Heart left ventricle (tissue), 16 donors: ENCODE measurements at regions not wholly inside any gene's neighbourhood (a gene's known extent, or its start where the extent isn't known, plus 50 kb on each side); places are given as distances from the start of the nearest gene placed in this dataset.

Experiments
- ATAC-seq, 4 donors: fragments of 200-7000 bp; cut with Tn5 transposase; one replicate each; pipeline ENCODE4 v1.9.1; 2020 to 2022; ENCODE audit warnings: moderate library complexity in 4 of 4, mild to moderate bottlenecking in 3 of 4, moderate number of reproducible peaks in 1 of 4
- DNase-seq, 5 donors: peaks; one replicate each; pipeline ENCODE4 v3.0.0-alpha.2; 2020
- H3K27ac ChIP-seq, 12 donors: fragments of 200-600 bp; sonication (generic) in 4 of 12; one replicate each; pipeline versions ENCODE4 v1.5.0 to v1.8.0; 2016 to 2022; ENCODE audit warnings: mild to moderate bottlenecking in 2 of 12
- H3K27me3 ChIP-seq, 9 donors: fragments of 200-600 bp; sonication (generic) in 2 of 9; one replicate each; pipeline versions ENCODE4 v1.5.1 to v1.8.0; 2016 to 2022; ENCODE audit warnings: mild to moderate bottlenecking in 3 of 9
- H3K36me3 ChIP-seq, 9 donors: fragments of 200-600 bp; sonication (generic) in 2 of 9; one replicate each; pipeline versions ENCODE4 v1.5.0 to v1.8.0; 2018 to 2022; ENCODE audit warnings: mild to moderate bottlenecking in 2 of 9
- H3K4me1 ChIP-seq, 12 donors: fragments of 200-600 bp; sonication (generic) in 4 of 12; one replicate each; pipeline versions ENCODE4 v1.5.0 to v1.8.0; 2016 to 2022; ENCODE audit warnings: mild to moderate bottlenecking in 3 of 12
- H3K4me3 ChIP-seq, 12 donors: fragments of 200-600 bp; sonication (generic) in 4 of 12; one replicate each; pipeline versions ENCODE4 v1.5.0 to v1.8.0; 2017 to 2022; ENCODE audit warnings: mild to moderate bottlenecking in 9 of 12, moderate library complexity in 4 of 12
- H3K9me3 ChIP-seq, 12 donors: fragments of 200-600 bp; sonication (generic) in 4 of 12; one replicate each; pipeline versions ENCODE4 v1.5.0 to v1.8.0; 2016 to 2022; ENCODE audit warnings: mild to moderate bottlenecking in 1 of 12
- POLR2A ChIP-seq, 2 donors: fragments of 450-650 bp; IDR thresholded peaks; one replicate each; pipeline ENCODE4 v1.6.1; 2017; ENCODE audit warnings: antibody characterized with exemption in 2 of 2, mild to moderate bottlenecking in 2 of 2, moderate library complexity in 2 of 2
- WGBS, 4 donors: extraction: QIAGEN DNeasy Blood & Tissue Kit in 2 of 4; methylation state at CpG; one replicate each; pipeline versions ENCODE4 v1.1.5 to v1.1.7; 2013 to 2018; 5-methylcytosine and 5-hydroxymethylcytosine counted together
- intact Hi-C, 10 donors: fragments of 100-400 bp; cut with DNase I; formaldehyde crosslinking; loops; one replicate each; pipeline versions ENCODE4 v1.11.1 to v1.14.2; 2022
- TF ChIP-seq, protein P1 (sequence below), 12 donors: fragments of 200-600 bp; sonication (generic) in 4 of 12; IDR thresholded peaks; one replicate each; pipeline versions ENCODE4 v1.5.0 to v1.8.0; 2018 to 2022; ENCODE audit warnings: antibody characterized with exemption in 12 of 12, mild to moderate bottlenecking in 5 of 12
- donor health status: ischemic (EF 13 %, LVEDD 7.1; RV severe dilation, severe dysfunction).
- donor health status: healthy with polysubstance abuse.
- donor health status: DM: no; HTN: yes; CAD: no.
- donor health status: DM: no; HTN: no; CAD: no.
- donor health status: ischemic (EF 25% LVEDD 6.9; RV normal size, moderate dysfunction).
- donor health status: ischemic (EF 25% LVEDD 5.7; RV mildly dilated, moderate dysfunction).
- donor health status: healthy.
- donor health status: DM: yes; HTN: yes; CAD: no.
- donor health status: ischemic (EF 35%, LVEDD 5.7; RV mildly dilated, moderate dysfunction).
- donor health status: nonischemic (EF 11% LVEDD 7.7; RV severe dilation, severe dysfunction).
- donor health status: DM: yes; HTN: yes; CAD: no.
- donor health status: PGD.
- donor health status: ischemic (EF 29% LVEDD 5.4; RV normal size, mild dysfunction).
- donor health status: nonischemic (EF 23%, LVEDD 6.1; RV moderate dilation, normal function).

DNA sequence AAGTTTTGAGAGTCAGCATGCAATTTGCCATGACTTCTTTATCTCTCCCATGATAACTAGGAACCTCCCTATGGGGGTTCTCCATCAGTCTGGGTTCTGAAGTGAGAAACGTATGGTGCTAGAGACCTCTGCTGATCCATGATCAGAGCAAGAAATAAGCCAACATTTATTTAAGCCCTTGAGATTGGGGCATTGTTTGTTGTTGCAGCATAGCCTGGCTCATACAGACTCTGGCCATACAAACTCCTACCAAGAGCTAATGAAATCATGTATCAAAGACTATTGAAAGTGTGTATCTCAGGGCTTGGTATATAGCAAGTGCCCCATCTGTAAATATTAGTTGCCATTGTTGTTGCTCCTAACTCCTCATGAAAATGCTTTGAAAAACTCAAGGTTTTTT lies 233.9 kb downstream of the MAF start:
- peaks cover 0 to 22% (median 0%) of the 10 kb centered on the region in 12 donors for H3K9me3 ChIP-seq
- no peak for ATAC-seq
- no peaks in the 10 kb centered on the region for H3K27me3 ChIP-seq
- no peak overlapping the region for H3K27ac ChIP-seq
- no peak for DNase-seq
- TF ChIP-seq POLR2A (IDR thresholded peaks at IDR 0.05): no peak
- TF ChIP-seq, protein P1, sequence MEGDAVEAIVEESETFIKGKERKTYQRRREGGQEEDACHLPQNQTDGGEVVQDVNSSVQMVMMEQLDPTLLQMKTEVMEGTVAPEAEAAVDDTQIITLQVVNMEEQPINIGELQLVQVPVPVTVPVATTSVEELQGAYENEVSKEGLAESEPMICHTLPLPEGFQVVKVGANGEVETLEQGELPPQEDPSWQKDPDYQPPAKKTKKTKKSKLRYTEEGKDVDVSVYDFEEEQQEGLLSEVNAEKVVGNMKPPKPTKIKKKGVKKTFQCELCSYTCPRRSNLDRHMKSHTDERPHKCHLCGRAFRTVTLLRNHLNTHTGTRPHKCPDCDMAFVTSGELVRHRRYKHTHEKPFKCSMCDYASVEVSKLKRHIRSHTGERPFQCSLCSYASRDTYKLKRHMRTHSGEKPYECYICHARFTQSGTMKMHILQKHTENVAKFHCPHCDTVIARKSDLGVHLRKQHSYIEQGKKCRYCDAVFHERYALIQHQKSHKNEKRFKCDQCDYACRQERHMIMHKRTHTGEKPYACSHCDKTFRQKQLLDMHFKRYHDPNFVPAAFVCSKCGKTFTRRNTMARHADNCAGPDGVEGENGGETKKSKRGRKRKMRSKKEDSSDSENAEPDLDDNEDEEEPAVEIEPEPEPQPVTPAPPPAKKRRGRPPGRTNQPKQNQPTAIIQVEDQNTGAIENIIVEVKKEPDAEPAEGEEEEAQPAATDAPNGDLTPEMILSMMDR (IDR thresholded peaks at IDR 0.05): no peak
- WGBS, 4 donors: 73 to 88% (median 83%) methylated on average over 1 of the region's 1 CpG
- no peak overlapping the region for H3K4me3 ChIP-seq
- H3K4me1 ChIP-seq: no peaks in the 10 kb centered on the region
- H3K36me3 ChIP-seq: no peaks in the 10 kb centered on the region
- intact Hi-C loops: no loop called here

DNA sequence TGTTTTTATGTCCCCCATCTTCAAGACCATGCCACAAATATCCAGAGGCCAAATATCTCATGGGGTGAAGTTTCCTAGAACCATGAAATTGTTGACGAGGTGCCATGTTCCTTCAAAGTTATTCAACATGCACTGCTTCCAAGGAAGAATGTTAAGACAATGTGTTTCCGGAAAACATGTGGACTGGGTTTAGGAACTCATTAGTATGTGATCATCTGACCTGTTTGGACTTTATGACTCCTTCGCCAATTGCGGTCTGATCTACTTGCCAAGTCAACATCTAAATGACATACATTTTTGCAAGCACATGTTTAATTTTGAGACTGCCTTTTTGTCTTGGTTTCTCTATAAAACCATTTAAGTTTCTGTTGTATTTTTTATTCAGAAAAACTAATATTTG lies 234.8 kb downstream of the MAF start:
- H3K9me3 ChIP-seq: peaks cover 0 to 16% (median 0%) of the 10 kb centered on the region in 12 donors
- no peak for TF ChIP-seq POLR2A (IDR thresholded peaks at IDR 0.05)
- TF ChIP-seq, protein P1 (IDR thresholded peaks at IDR 0.05): no peak
- no peaks in the 10 kb centered on the region for H3K4me1 ChIP-seq
- DNase-seq: no peak
- 93 to 97% (median 95%) methylated on average over 4 of the region's 4 CpGs for WGBS, 4 donors
- no peak overlapping the region for H3K27ac ChIP-seq
- intact Hi-C loops: no loop called here
- no peak overlapping the region for H3K4me3 ChIP-seq
- no peaks in the 10 kb centered on the region for H3K27me3 ChIP-seq
- H3K36me3 ChIP-seq: no peaks in the 10 kb centered on the region
- ATAC-seq: no peak

DNA sequence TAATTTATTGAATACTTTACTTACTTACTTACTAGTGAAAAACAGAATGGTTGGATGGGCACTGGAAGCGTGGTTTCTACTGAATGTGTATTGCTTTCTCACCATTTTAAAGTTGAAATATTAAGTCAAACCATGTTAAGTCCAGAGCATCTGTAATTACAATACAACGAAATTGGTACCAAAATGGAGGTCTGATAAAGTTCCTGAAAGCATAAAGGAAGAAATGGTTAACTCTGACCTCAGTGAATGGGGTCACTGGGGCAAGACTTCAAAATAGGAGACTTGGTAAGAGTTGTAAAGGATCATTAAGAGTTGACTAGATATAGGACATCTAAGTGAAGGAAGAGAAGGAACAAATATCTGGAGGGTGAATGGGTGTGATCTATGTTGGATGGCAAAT lies 237.1 kb downstream of the MAF start:
- TF ChIP-seq POLR2A (IDR thresholded peaks at IDR 0.05): no peak
- TF ChIP-seq, protein P1 (IDR thresholded peaks at IDR 0.05): no peak
- no peaks in the 10 kb centered on the region for H3K4me1 ChIP-seq
- H3K4me3 ChIP-seq: no peak overlapping the region
- intact Hi-C loops: no loop called here
- 79 to 90% (median 83%) methylated on average over 2 of the region's 2 CpGs for WGBS, 4 donors
- H3K27ac ChIP-seq: no peak overlapping the region
- no peak for ATAC-seq
- H3K9me3 ChIP-seq: peaks cover 0 to 15% (median 0%) of the 10 kb centered on the region in 12 donors
- H3K36me3 ChIP-seq: no peaks in the 10 kb centered on the region
- no peak for DNase-seq
- H3K27me3 ChIP-seq: no peaks in the 10 kb centered on the region

DNA sequence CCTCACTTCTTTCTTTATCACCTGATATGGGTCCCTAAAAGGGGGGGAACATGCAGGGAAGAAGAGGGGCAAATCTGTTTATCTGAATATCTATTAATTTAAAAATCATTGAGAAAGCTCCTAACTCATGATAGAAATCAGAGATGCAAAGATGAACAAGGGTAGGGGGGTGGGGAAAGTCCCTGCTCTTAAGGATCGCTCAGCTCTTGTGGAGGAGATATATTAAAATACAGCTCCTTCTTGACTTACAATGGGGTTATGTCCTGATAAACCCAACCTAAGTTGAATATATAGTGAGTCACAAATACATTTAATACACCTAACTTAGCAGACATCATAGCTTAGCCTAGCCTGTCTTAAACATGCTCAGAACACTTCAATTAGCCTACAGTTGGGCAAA lies 237.5 kb downstream of the MAF start:
- Histone ChIP-seq H3K9me3 (peaks cover 0 to 15% (median 0%) of the 10 kb centered on the region in 12 donors), H3K27me3 (no peaks in the 10 kb centered on the region), H3K36me3 (no peaks in the 10 kb centered on the region), H3K4me3 (no peak overlapping the region), H3K27ac (no peak overlapping the region), H3K4me1 (no peaks in the 10 kb centered on the region)
- intact Hi-C loops: no loop called here
- ATAC-seq (no peak), DNase-seq (no peak)
- no peak for TF ChIP-seq POLR2A (IDR thresholded peaks at IDR 0.05)
- TF ChIP-seq, protein P1 (IDR thresholded peaks at IDR 0.05): no peak
- WGBS, 4 donors: 94 to 100% (median 94%) methylated on average over 1 of the region's 1 CpG
